ENCODE measurements at regions not wholly inside any gene's neighbourhood (a gene's known extent, or its start where the extent isn't known, plus 50 kb on each side); places are given as distances from the start of the nearest gene placed in this dataset.

GRCh38 chr13:40063703-40064102 is 408.2 kb downstream of the COG6 start:
- Mint-ChIP-seq H3K27ac (no peak overlapping the region), H3K27me3 (ENCODE audit: low read depth) (no peaks in the 10 kb centered on the region)
- intact Hi-C loops (cut with micrococcal nuclease), result loop anchor here (10.0 kb wide), 1 partner anchor 451 kb away; no protein-coding TSS in a partner anchor

GRCh38 chr13:40064154-40065097 is 409.0 kb downstream of the COG6 start:
- Mint-ChIP-seq H3K9me3 (no peaks in the 10 kb centered on the region), H3K36me3 (ENCODE audit: low read depth) (no peaks in the 10 kb centered on the region), H3K4me3 (no peak overlapping the region), H3K27ac (no peak overlapping the region), H3K4me1 (ENCODE audit: low read depth) (peaks cover 36% of the 10 kb centered on the region), H3K27me3 (ENCODE audit: low read depth) (no peaks in the 10 kb centered on the region)
- intact Hi-C loops (cut with micrococcal nuclease), result loop anchor here (5.0 to 10.0 kb wide), 4 partner anchors 122 to 450 kb away; no protein-coding TSS in a partner anchor
- DNase-seq, result no peak
- CTCF ChIA-PET, result interaction anchor here (1.3 to 1.5 kb wide), 2 partner anchors 12 to 618 kb away, joined by 3 read pairs; no protein-coding TSS in a partner anchor

More at GRCh38 chr13:40063703-40064102, 408.2 kb downstream of the COG6 start:
- no peak for DNase-seq
- CTCF ChIA-PET, result interaction anchor here (0.6 to 1.5 kb wide), 3 partner anchors 11 to 618 kb away, joined by 3 read pairs; no protein-coding TSS in a partner anchor
- H3K36me3 Mint-ChIP-seq (ENCODE audit: low read depth), result no peaks in the 10 kb centered on the region
- no peaks in the 10 kb centered on the region for H3K9me3 Mint-ChIP-seq
- H3K4me1 Mint-ChIP-seq (ENCODE audit: low read depth), result peaks cover 37% of the 10 kb centered on the region
- H3K4me3 Mint-ChIP-seq, result no peak overlapping the region

GRCh38 chr13:40069173-40070044 is 413.9 kb downstream of the COG6 start:
- Mint-ChIP-seq H3K36me3 (ENCODE audit: low read depth) (no peaks in the 10 kb centered on the region), H3K4me3 (peak overlapping the region; percentile 12), H3K27ac (peak overlapping the region; percentile 27), H3K27me3 (ENCODE audit: low read depth) (no peaks in the 10 kb centered on the region), H3K4me1 (ENCODE audit: low read depth) (peaks cover 29% of the 10 kb centered on the region), H3K9me3 (no peaks in the 10 kb centered on the region)
- DNase-seq, result peak; percentile 87
- CTCF ChIA-PET, result interaction anchor here (0.6 to 2.5 kb wide), 44 partner anchors 9 to 711 kb away, joined by 3 to 18 read pairs (median 4); no protein-coding TSS in a partner anchor
- intact Hi-C loops (cut with micrococcal nuclease), result loop anchor here (1.0 to 10.0 kb wide), 14 partner anchors 33 to 707 kb away; no protein-coding TSS in a partner anchor

GRCh38 chr13:40070357-40070756 is 414.9 kb downstream of the COG6 start:
- no peaks in the 10 kb centered on the region for H3K27me3 Mint-ChIP-seq (ENCODE audit: low read depth)
- no peaks in the 10 kb centered on the region for H3K36me3 Mint-ChIP-seq (ENCODE audit: low read depth)
- H3K4me1 Mint-ChIP-seq (ENCODE audit: low read depth), result peaks cover 20% of the 10 kb centered on the region
- no peak overlapping the region for H3K27ac Mint-ChIP-seq
- DNase-seq, result no peak
- H3K4me3 Mint-ChIP-seq, result no peak overlapping the region
- CTCF ChIA-PET, result interaction anchor here (0.6 to 2.5 kb wide), 13 partner anchors 10 to 612 kb away, joined by 3 to 18 read pairs (median 7); no protein-coding TSS in a partner anchor
- H3K9me3 Mint-ChIP-seq, result no peaks in the 10 kb centered on the region
- intact Hi-C loops (cut with micrococcal nuclease), result no loop called here

GRCh38 chr13:40072663-40073120 is 417.2 kb downstream of the COG6 start:
- H3K4me1 Mint-ChIP-seq (ENCODE audit: low read depth), result peaks cover 20% of the 10 kb centered on the region
- no peaks in the 10 kb centered on the region for H3K36me3 Mint-ChIP-seq (ENCODE audit: low read depth)
- CTCF ChIA-PET, result interaction anchor here (0.7 kb wide), 1 partner anchor 88 kb away, joined by 3 read pairs; no protein-coding TSS in a partner anchor
- DNase-seq, result no peak
- no peak overlapping the region for H3K4me3 Mint-ChIP-seq
- no peaks in the 10 kb centered on the region for H3K27me3 Mint-ChIP-seq (ENCODE audit: low read depth)
- intact Hi-C loops (cut with micrococcal nuclease), result no loop called here
- no peak overlapping the region for H3K27ac Mint-ChIP-seq
- H3K9me3 Mint-ChIP-seq, result no peaks in the 10 kb centered on the region

- no peak for DNase-seq
- H3K36me3 Mint-ChIP-seq (ENCODE audit: low read depth), result no peaks in the 10 kb centered on the region
- no peaks in the 10 kb centered on the region for H3K9me3 Mint-ChIP-seq
- no peak overlapping the region for H3K27ac Mint-ChIP-seq
- H3K4me1 Mint-ChIP-seq (ENCODE audit: low read depth), result peaks cover 17% of the 10 kb centered on the region
- CTCF ChIA-PET, result interaction anchor here (0.7 to 1.7 kb wide), 4 partner anchors 9 to 609 kb away, joined by 3 to 4 read pairs (median 3); no protein-coding TSS in a partner anchor
- H3K27me3 Mint-ChIP-seq (ENCODE audit: low read depth), result no peaks in the 10 kb centered on the region
- intact Hi-C loops (cut with micrococcal nuclease), result no loop called here
- H3K4me3 Mint-ChIP-seq, result no peak overlapping the region
Observed at GRCh38 chr13:40074338-40074737, 418.9 kb downstream of the COG6 start.

GRCh38 chr13:40075281-40075680 is 419.8 kb downstream of the COG6 start:
- Mint-ChIP-seq H3K27ac (no peak overlapping the region), H3K4me1 (ENCODE audit: low read depth) (peaks cover 8% of the 10 kb centered on the region), H3K4me3 (no peak overlapping the region), H3K27me3 (ENCODE audit: low read depth) (no peaks in the 10 kb centered on the region), H3K9me3 (no peaks in the 10 kb centered on the region), H3K36me3 (ENCODE audit: low read depth) (no peaks in the 10 kb centered on the region)
- DNase-seq, result no peak
- intact Hi-C loops (cut with micrococcal nuclease), result no loop called here
- CTCF ChIA-PET, result interaction anchor here (0.7 to 1.1 kb wide), 2 partner anchors 13 to 69 kb away, joined by 3 read pairs; no protein-coding TSS in a partner anchor

GRCh38 chr13:40076765-40077362 is 421.4 kb downstream of the COG6 start:
- DNase-seq, result no peak
- H3K9me3 Mint-ChIP-seq, result no peaks in the 10 kb centered on the region
- H3K36me3 Mint-ChIP-seq (ENCODE audit: low read depth), result no peaks in the 10 kb centered on the region
- no peaks in the 10 kb centered on the region for H3K27me3 Mint-ChIP-seq (ENCODE audit: low read depth)
- intact Hi-C loops (cut with micrococcal nuclease), result no loop called here
- CTCF ChIA-PET, result no interaction called here
- H3K4me3 Mint-ChIP-seq, result no peak overlapping the region
- H3K27ac Mint-ChIP-seq, result no peak overlapping the region
- H3K4me1 Mint-ChIP-seq (ENCODE audit: low read depth), result no peaks in the 10 kb centered on the region

- DNase-seq, result no peak
- Mint-ChIP-seq H3K4me3 (no peak overlapping the region), H3K4me1 (ENCODE audit: low read depth) (no peaks in the 10 kb centered on the region), H3K27ac (no peak overlapping the region), H3K36me3 (ENCODE audit: low read depth) (no peaks in the 10 kb centered on the region), H3K27me3 (ENCODE audit: low read depth) (no peaks in the 10 kb centered on the region), H3K9me3 (no peaks in the 10 kb centered on the region)
- CTCF ChIA-PET, result interaction anchor here (0.8 to 1.0 kb wide), 2 partner anchors 9 to 10 kb away, joined by 3 to 4 read pairs; no protein-coding TSS in a partner anchor
- intact Hi-C loops (cut with micrococcal nuclease), result no loop called here
Observed at GRCh38 chr13:40077396-40078027, 422.1 kb downstream of the COG6 start.

GRCh38 chr13:40079721-40080120 is 424.3 kb downstream of the COG6 start:
- Mint-ChIP-seq H3K27me3 (ENCODE audit: low read depth) (no peaks in the 10 kb centered on the region), H3K4me3 (no peak overlapping the region), H3K9me3 (no peaks in the 10 kb centered on the region), H3K27ac (no peak overlapping the region), H3K4me1 (ENCODE audit: low read depth) (no peaks in the 10 kb centered on the region), H3K36me3 (ENCODE audit: low read depth) (no peaks in the 10 kb centered on the region)
- DNase-seq, result no peak
- CTCF ChIA-PET, result interaction anchor here (1.0 to 1.5 kb wide), 2 partner anchors 11 to 698 kb away, joined by 4 to 5 read pairs; no protein-coding TSS in a partner anchor
- intact Hi-C loops (cut with micrococcal nuclease), result no loop called here

- Mint-ChIP-seq H3K27ac (no peak overlapping the region), H3K9me3 (no peaks in the 10 kb centered on the region), H3K27me3 (ENCODE audit: low read depth) (no peaks in the 10 kb centered on the region), H3K36me3 (ENCODE audit: low read depth) (no peaks in the 10 kb centered on the region), H3K4me1 (ENCODE audit: low read depth) (no peaks in the 10 kb centered on the region), H3K4me3 (no peak overlapping the region)
- no peak for DNase-seq
- intact Hi-C loops (cut with micrococcal nuclease), result no loop called here
- CTCF ChIA-PET, result interaction anchor here (1.0 kb wide), 1 partner anchor 12 kb away, joined by 5 read pairs; no protein-coding TSS in a partner anchor
Observed at GRCh38 chr13:40080676-40081075, 425.2 kb downstream of the COG6 start.
